CD4-positive, alpha-beta T cell (primary cell): ENCODE measurements at regions not wholly inside any gene's neighbourhood (a gene's known extent, or its start where the extent isn't known, plus 50 kb on each side); places are given as distances from the start of the nearest gene placed in this dataset.

Experiments
- ATAC-seq: fragments of 200-7000 bp; cut with Tn5 transposase; one replicate; pipeline ENCODE4 v1.10.0; 2022; ENCODE audit warnings: mild to moderate bottlenecking; ENCODE audit not compliant: poor library complexity
- CTCF ChIA-PET: fragments of 350-600 bp; sonication (Branson Sonifier 250); formaldehyde crosslinking; loops from one replicate; lab custom pipeline; 2021; ENCODE audit warnings: antibody characterized with exemption, inconsistent platforms; lab: Charles Lee
- POLR2A ChIA-PET: fragments of 350-600 bp; sonication (Branson Sonifier 250); formaldehyde crosslinking; loops from one replicate; lab custom pipeline; 2021; ENCODE audit warnings: antibody characterized with exemption, inconsistent platforms; lab: Charles Lee
- DNase-seq, 14 experiments: peaks; one replicate each; pipeline ENCODE4 v3.0.0-alpha.2; 2013 to 2020; ENCODE audit warnings: mixed read lengths in 2 of 14
- H3K27ac ChIP-seq, 2 donors: one replicate each; pipeline versions ENCODE4 v1.5.1 to v1.7.0; 2013; ENCODE audit warnings: low read length in 2 of 2, low read depth in 1 of 2, mild to moderate bottlenecking in 1 of 2
- H3K27me3 ChIP-seq, 2 experiments: 1 replicate in 1 of 2; 2 replicates in 1 of 2; pipeline versions ENCODE4 v1.6.1 to v1.7.0; 2013; ENCODE audit warnings: low read length in 2 of 2, control low read depth in 1 of 2, mild to moderate bottlenecking in 1 of 2, moderate library complexity in 1 of 2; ENCODE audit not compliant: insufficient read depth in 2 of 2, control insufficient read depth in 1 of 2
- H3K36me3 ChIP-seq: one replicate; pipeline ENCODE4 v1.6.1; 2013; ENCODE audit warnings: low read length, control low read depth; ENCODE audit not compliant: insufficient read depth
- H3K4me1 ChIP-seq: one replicate; pipeline ENCODE4 v1.6.1; 2013; ENCODE audit warnings: low read length, control low read depth; ENCODE audit not compliant: insufficient read depth
- H3K4me3 ChIP-seq: one replicate; pipeline ENCODE4 v1.5.1; 2013; ENCODE audit warnings: mild to moderate bottlenecking, low read length, moderate library complexity
- H3K9me3 ChIP-seq, 2 experiments: 1 replicate in 1 of 2; 2 replicates in 1 of 2; pipeline versions ENCODE4 v1.6.1 to v1.7.0; 2013; ENCODE audit warnings: low read length in 2 of 2, mild to moderate bottlenecking in 2 of 2, control low read depth in 1 of 2, moderate library complexity in 1 of 2; ENCODE audit not compliant: control insufficient read depth in 1 of 2, insufficient read depth in 1 of 2
- H3K27ac Mint-ChIP-seq: one replicate; pipeline ENCODE4 v1.8.0; 2020; ENCODE audit warnings: mixed read lengths
- H3K27me3 Mint-ChIP-seq: one replicate; pipeline ENCODE4 v1.8.0; 2021; ENCODE audit warnings: mixed read lengths
- H3K36me3 Mint-ChIP-seq: one replicate; pipeline ENCODE4 v1.8.0; 2021; ENCODE audit warnings: low read depth, mixed read lengths
- H3K4me1 Mint-ChIP-seq: one replicate; pipeline ENCODE4 v1.8.0; 2021; ENCODE audit warnings: low read depth, mixed read lengths
- H3K4me3 Mint-ChIP-seq: one replicate; pipeline ENCODE4 v1.8.0; 2020; ENCODE audit warnings: mild to moderate bottlenecking, mixed read lengths
- H3K9me3 Mint-ChIP-seq: one replicate; pipeline ENCODE4 v1.8.0; 2020; ENCODE audit warnings: mixed read lengths
- intact Hi-C, 2 experiments: fragments of 100-400 bp; cut with DNase I in 1 of 2; cut with micrococcal nuclease in 1 of 2; formaldehyde crosslinking; loops; one replicate each; pipeline versions ENCODE4 v1.15.1 to v1.9.0; 2023 to 2025; cut with DNase I, micrococcal nuclease
- TF ChIP-seq, protein P1 (sequence below): fragments of 200-600 bp; IDR thresholded peaks from one replicate; pipeline ENCODE4 v1.8.0; 2022; ENCODE audit warnings: antibody characterized with exemption, mild to moderate bottlenecking

DNA sequence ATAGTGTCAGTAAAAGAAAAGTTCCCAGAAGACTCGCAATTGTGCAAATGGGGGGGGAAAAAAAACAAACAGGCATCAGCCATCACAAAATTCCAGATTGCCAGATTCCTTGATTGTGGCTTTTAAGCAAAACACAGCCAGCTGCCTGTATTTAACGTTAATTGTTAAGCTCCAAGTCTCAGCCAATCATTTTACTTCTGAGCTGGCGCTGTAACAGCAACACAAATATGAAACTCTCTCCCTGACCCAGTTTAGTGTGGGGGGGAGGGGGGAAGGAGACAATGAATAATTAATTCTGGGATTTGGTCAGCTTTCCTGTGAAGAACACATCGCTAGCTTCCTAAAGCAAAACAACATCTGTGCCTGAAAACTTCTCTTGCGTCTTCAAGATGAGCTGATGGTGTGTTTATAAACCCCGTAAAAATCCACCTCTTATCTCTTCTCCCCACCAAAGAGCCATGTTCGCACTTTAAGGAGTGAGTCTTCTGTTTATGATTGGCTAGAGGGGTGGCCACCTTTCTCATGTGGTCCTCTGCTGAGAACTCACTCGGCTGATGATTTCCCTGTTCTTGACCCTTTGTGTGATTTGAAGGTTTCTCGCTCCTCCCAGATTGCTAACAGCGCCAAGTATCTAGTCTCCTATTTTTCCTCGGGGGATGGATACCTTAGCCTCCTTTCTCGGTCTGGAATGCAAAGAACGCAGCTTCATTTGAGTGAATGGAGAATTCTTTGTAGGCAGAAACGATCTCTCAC is 160.2 kb upstream of the DAPK1 start:
- no peak overlapping the region for H3K27ac ChIP-seq
- peak overlapping the region; percentile 83 for H3K4me3 Mint-ChIP-seq
- peaks cover 40% of the 10 kb centered on the region for H3K27me3 Mint-ChIP-seq
- no peak overlapping the region for H3K27ac Mint-ChIP-seq
- no peaks in the 10 kb centered on the region for H3K36me3 ChIP-seq
- ATAC-seq (no peak), DNase-seq (no peak)
- no peaks in the 10 kb centered on the region for H3K9me3 Mint-ChIP-seq
- H3K4me1 ChIP-seq = peaks cover 4% of the 10 kb centered on the region
- TF ChIP-seq, protein P1, sequence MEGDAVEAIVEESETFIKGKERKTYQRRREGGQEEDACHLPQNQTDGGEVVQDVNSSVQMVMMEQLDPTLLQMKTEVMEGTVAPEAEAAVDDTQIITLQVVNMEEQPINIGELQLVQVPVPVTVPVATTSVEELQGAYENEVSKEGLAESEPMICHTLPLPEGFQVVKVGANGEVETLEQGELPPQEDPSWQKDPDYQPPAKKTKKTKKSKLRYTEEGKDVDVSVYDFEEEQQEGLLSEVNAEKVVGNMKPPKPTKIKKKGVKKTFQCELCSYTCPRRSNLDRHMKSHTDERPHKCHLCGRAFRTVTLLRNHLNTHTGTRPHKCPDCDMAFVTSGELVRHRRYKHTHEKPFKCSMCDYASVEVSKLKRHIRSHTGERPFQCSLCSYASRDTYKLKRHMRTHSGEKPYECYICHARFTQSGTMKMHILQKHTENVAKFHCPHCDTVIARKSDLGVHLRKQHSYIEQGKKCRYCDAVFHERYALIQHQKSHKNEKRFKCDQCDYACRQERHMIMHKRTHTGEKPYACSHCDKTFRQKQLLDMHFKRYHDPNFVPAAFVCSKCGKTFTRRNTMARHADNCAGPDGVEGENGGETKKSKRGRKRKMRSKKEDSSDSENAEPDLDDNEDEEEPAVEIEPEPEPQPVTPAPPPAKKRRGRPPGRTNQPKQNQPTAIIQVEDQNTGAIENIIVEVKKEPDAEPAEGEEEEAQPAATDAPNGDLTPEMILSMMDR = no peak
- peaks cover 11% of the 10 kb centered on the region for H3K4me1 Mint-ChIP-seq
- ChIA-PET CTCF (no interaction called here), POLR2A (no interaction called here)
- intact Hi-C loops = loop anchor here (1.0 to 5.0 kb wide), 6 partner anchors 305 to 1665 kb away; no protein-coding TSS in a partner anchor
- no peaks in the 10 kb centered on the region for H3K36me3 Mint-ChIP-seq
- peaks cover 20 to 28% of the 10 kb centered on the region in 2 experiments for H3K27me3 ChIP-seq
- H3K4me3 ChIP-seq = peak overlapping the region; percentile 29
- no peaks in the 10 kb centered on the region for H3K9me3 ChIP-seq

GRCh38 chr9:87338088-87338989 is 159.3 kb upstream of the DAPK1 start:
- no peak overlapping the region for H3K27ac ChIP-seq
- H3K36me3 Mint-ChIP-seq = no peaks in the 10 kb centered on the region
- H3K36me3 ChIP-seq = no peaks in the 10 kb centered on the region
- TF ChIP-seq, protein P1 = no peak
- DNase-seq (no peak), ATAC-seq (no peak)
- H3K4me3 ChIP-seq = no peak overlapping the region
- H3K9me3 ChIP-seq = no peaks in the 10 kb centered on the region
- H3K27me3 Mint-ChIP-seq = peaks cover 41% of the 10 kb centered on the region
- no peaks in the 10 kb centered on the region for H3K9me3 Mint-ChIP-seq
- peaks cover 11% of the 10 kb centered on the region for H3K4me1 Mint-ChIP-seq
- peaks cover 20 to 28% of the 10 kb centered on the region in 2 experiments for H3K27me3 ChIP-seq
- intact Hi-C loops = loop anchor here (5.0 kb wide), 4 partner anchors 304 to 1664 kb away; no protein-coding TSS in a partner anchor
- no peak overlapping the region for H3K27ac Mint-ChIP-seq
- CTCF ChIA-PET = no interaction called here
- POLR2A ChIA-PET = no interaction called here
- peak overlapping the region; percentile 26 for H3K4me3 Mint-ChIP-seq
- H3K4me1 ChIP-seq = peaks cover 4% of the 10 kb centered on the region

GRCh38 chr9:87340391-87340790 is 157.3 kb upstream of the DAPK1 start:
- TF ChIP-seq, protein P1 = no peak
- peaks cover 47% of the 10 kb centered on the region for H3K27me3 Mint-ChIP-seq
- CTCF ChIA-PET = no interaction called here

More at GRCh38 chr9:87340391-87340790, 157.3 kb upstream of the DAPK1 start:
- Histone ChIP-seq H3K36me3 (no peaks in the 10 kb centered on the region), H3K9me3 (no peaks in the 10 kb centered on the region), H3K27ac (no peak overlapping the region), H3K27me3 (peaks cover 20 to 27% of the 10 kb centered on the region in 2 experiments), H3K4me3 (no peak overlapping the region), H3K4me1 (peaks cover 4% of the 10 kb centered on the region)
- POLR2A ChIA-PET = no interaction called here
- no peak for DNase-seq
- Mint-ChIP-seq H3K4me3 (no peak overlapping the region), H3K27ac (no peak overlapping the region), H3K4me1 (peaks cover 11% of the 10 kb centered on the region), H3K36me3 (no peaks in the 10 kb centered on the region), H3K9me3 (no peaks in the 10 kb centered on the region)
- ATAC-seq = no peak
- intact Hi-C loops = no loop called here
